A549 (cell line): ENCODE measurements at regions not wholly inside any gene's neighbourhood (a gene's known extent, or its start where the extent isn't known, plus 50 kb on each side); places are given as distances from the start of the nearest gene placed in this dataset.

Experiments
- ATAC-seq, 2 experiments: fragments of 200-7000 bp in 1 of 2; fragments of >200 bp in 1 of 2; cut with Nextera tagmentation in 1 of 2; cut with Tn5 transposase in 1 of 2; 3 replicates each; pipeline versions ENCODE4 v1.8.0 to v1.9.1; 2018 to 2020; ENCODE audit warnings: mild to moderate bottlenecking in 1 of 2, moderate library complexity in 1 of 2
- CTCF ChIA-PET: fragments of 300-600 bp; sonication (Branson Sonifier 250); formaldehyde crosslinking; extraction: SDS; loops from one replicate; lab custom pipeline; 2021; ENCODE audit warnings: antibody characterized with exemption, inconsistent platforms; lab: Yijun Ruan, JAX
- POLR2A ChIA-PET: fragments of 350-600 bp; formaldehyde crosslinking; extraction: SDS; loops from one replicate; lab custom pipeline; 2021; ENCODE audit warnings: antibody characterized with exemption, inconsistent platforms; lab: Yijun Ruan, JAX
- DNase-seq, 2 experiments: peaks; one replicate each; pipeline versions ENCODE4 v3.0.0 to v3.0.0-alpha.2; 2011 to 2016; ENCODE audit warnings: low read depth in 1 of 2, low spot score in 1 of 2
- FAIRE-seq: peaks from 2 replicates; lab custom pipeline; 2011; peaks lifted over from hg19 to GRCh38; lab: Jason Lieb, UNC
- H3K27ac ChIP-seq, 2 experiments: fragments of >200 bp; sonication (Bioruptor Twin); formaldehyde crosslinking; 3 replicates each; pipeline ENCODE4 v1.5.1; 2016 to 2017
- H3K4me1 ChIP-seq: fragments of >200 bp; sonication (Bioruptor Twin); formaldehyde crosslinking; 3 replicates; pipeline ENCODE4 v1.6.1; 2016
- H3K4me2 ChIP-seq: fragments of >200 bp; sonication (Bioruptor Twin); formaldehyde crosslinking; 3 replicates; pipeline ENCODE4 v1.6.1; 2016
- H3K4me3 ChIP-seq: fragments of >200 bp; sonication (Bioruptor Twin); formaldehyde crosslinking; 3 replicates; pipeline ENCODE4 v1.5.1; 2016
- H3K9me3 ChIP-seq: fragments of >200 bp; sonication (Bioruptor Twin); formaldehyde crosslinking; 3 replicates; pipeline ENCODE4 v1.6.1; 2016
- BHLHE40 ChIP-seq: IDR thresholded peaks from 2 replicates; pipeline ENCODE4 v1.6.1; 2012; ENCODE audit warnings: low read depth, low read length, inconsistent platforms
- CBX2 ChIP-seq: fragments of 200-600 bp; sonication (generic); IDR thresholded peaks from 2 replicates; pipeline ENCODE4 v1.6.1; 2016; ENCODE audit warnings: low read depth, mild to moderate bottlenecking, borderline replicate concordance
- CHD4 ChIP-seq: fragments of 200-600 bp; sonication (generic); IDR thresholded peaks from 2 replicates; pipeline ENCODE4 v1.6.1; 2016; ENCODE audit warnings: antibody characterized with exemption, mild to moderate bottlenecking, borderline replicate concordance
- CTCF ChIP-seq: fragments of >200 bp; sonication (Bioruptor Twin); formaldehyde crosslinking; IDR thresholded peaks from 3 replicates; pipeline ENCODE4 v1.5.1; 2016
- E2F6 ChIP-seq: IDR thresholded peaks from 2 replicates; pipeline ENCODE4 v1.6.1; 2012; ENCODE audit warnings: low read depth, borderline replicate concordance
- ELK1 ChIP-seq: fragments of 150-350 bp; IDR thresholded peaks from 2 replicates; pipeline ENCODE4 v1.6.1; 2014; ENCODE audit warnings: low read depth, mild to moderate bottlenecking, low read length
- FOSL2 ChIP-seq, 2 experiments: fragments of 450-650 bp in 1 of 2; fragments of >200 bp in 1 of 2; sonication (Bioruptor Twin) in 1 of 2; formaldehyde crosslinking; IDR thresholded peaks; 2 replicates each; pipeline versions ENCODE4 v1.5.0 to v1.6.1; 2016 to 2020; ENCODE audit warnings: mild to moderate bottlenecking in 1 of 2, moderate library complexity in 1 of 2
- FOXS1 ChIP-seq: fragments of 250-450 bp; sonication (Bioruptor Pico); IDR thresholded peaks from 2 replicates; pipeline ENCODE4 v1.5.0; 2020; ENCODE audit warnings: mild to moderate bottlenecking, moderate library complexity
- HEYL ChIP-seq: fragments of 250-450 bp; sonication (Bioruptor Pico); IDR thresholded peaks from 2 replicates; pipeline ENCODE4 v1.8.0; 2021; ENCODE audit warnings: mild to moderate bottlenecking, moderate library complexity
- HMGXB4 ChIP-seq: fragments of 250-450 bp; sonication (Bioruptor Pico); IDR thresholded peaks from 2 replicates; pipeline ENCODE4 v1.5.0; 2021; ENCODE audit warnings: mild to moderate bottlenecking, moderate library complexity, borderline replicate concordance
- HOXA7 ChIP-seq: fragments of 250-450 bp; sonication (Bioruptor Pico); IDR thresholded peaks from 2 replicates; pipeline ENCODE4 v1.5.0; 2020; ENCODE audit warnings: mild to moderate bottlenecking, moderate library complexity
- HOXB5 ChIP-seq: fragments of 250-450 bp; sonication (Bioruptor Pico); IDR thresholded peaks from 2 replicates; pipeline ENCODE4 v1.5.0; 2020; ENCODE audit warnings: mild to moderate bottlenecking, moderate library complexity
- JUNB ChIP-seq: fragments of >200 bp; sonication (Bioruptor Twin); formaldehyde crosslinking; IDR thresholded peaks from 2 replicates; pipeline ENCODE4 v1.6.1; 2016
- MAZ ChIP-seq: fragments of 150-350 bp; IDR thresholded peaks from 2 replicates; pipeline ENCODE4 v1.6.1; 2014; ENCODE audit warnings: antibody characterized with exemption, low read depth, low read length, borderline replicate concordance
- MYC ChIP-seq: IDR thresholded peaks from 2 replicates; pipeline ENCODE4 v1.6.1; 2012; ENCODE audit warnings: mild to moderate bottlenecking, inconsistent platforms, low read length, improper control_type of control experiment, borderline replicate concordance
- PBX3 ChIP-seq: IDR thresholded peaks from 2 replicates; pipeline ENCODE4 v1.6.1; 2012
- PHF8 ChIP-seq: fragments of 200-600 bp; sonication (generic); IDR thresholded peaks from 2 replicates; pipeline ENCODE4 v1.6.1; 2016; ENCODE audit warnings: low read depth, mild to moderate bottlenecking, antibody characterized with exemption, moderate library complexity, borderline replicate concordance
- POLR2A ChIP-seq: IDR thresholded peaks from 2 replicates; pipeline ENCODE4 v1.6.1; 2012; ENCODE audit warnings: mild to moderate bottlenecking, low read length
- RARB ChIP-seq: fragments of 250-450 bp; sonication (Bioruptor Pico); IDR thresholded peaks from 2 replicates; pipeline ENCODE4 v1.8.0; 2021; ENCODE audit warnings: mild to moderate bottlenecking, moderate library complexity
- SMC3 ChIP-seq: fragments of >200 bp; sonication (Bioruptor Twin); formaldehyde crosslinking; IDR thresholded peaks from 3 replicates; pipeline ENCODE4 v1.6.1; 2018; ENCODE audit warnings: inconsistent platforms
- SREBF2 ChIP-seq: fragments of 450-650 bp; IDR thresholded peaks from 2 replicates; pipeline ENCODE4 v1.6.1; 2014; ENCODE audit warnings: mild to moderate bottlenecking, moderate library complexity
- ZNF302 ChIP-seq: fragments of 250-450 bp; sonication (Bioruptor Pico); IDR thresholded peaks from 2 replicates; pipeline ENCODE4 v1.9.0; 2021; ENCODE audit warnings: inconsistent platforms, mild to moderate bottlenecking, moderate library complexity
- WGBS: methylation state at CpG from one replicate; pipeline ENCODE4 v1.1.6; 2017; ENCODE audit errors: missing lambda C conversion rate; 5-methylcytosine and 5-hydroxymethylcytosine counted together

- H3K4me2 ChIP-seq, result no peak overlapping the region
- DNase-seq (no peak), FAIRE-seq (no peak), ATAC-seq (no peak)
- WGBS, result 91% methylated on average over 3 of the region's 3 CpGs
- H3K4me1 ChIP-seq, result peaks cover 10% of the 10 kb centered on the region; the same call in 2 of the 3 replicates
- no peak overlapping the region for H3K4me3 ChIP-seq
- H3K9me3 ChIP-seq, result no peaks in the 10 kb centered on the region
- ChIA-PET POLR2A (no interaction called here), CTCF (no interaction called here)
- no peak overlapping the region for H3K27ac ChIP-seq
- TF ChIP-seq ZNF302 (CRISPR knock-in tag) (no peak), CTCF (no peak), JUNB (no peak), SREBF2 (no peak), BHLHE40 (no peak), FOXS1 (no peak), HOXA7 (CRISPR knock-in tag) (no peak), HMGXB4 (CRISPR knock-in tag) (no peak)
These were observed 946.6 kb upstream of the ARRDC3 start for GRCh38 chr5:92329759-92330158.

- ATAC-seq (no peak), FAIRE-seq (no peak), DNase-seq (no peak)
- ChIA-PET POLR2A (no interaction called here), CTCF (interaction anchor here (0.8 kb wide), 1 partner anchor 35 kb away, joined by 3 read pairs; no protein-coding TSS in a partner anchor)
- 82% methylated on average over 4 of the region's 4 CpGs for WGBS
- TF ChIP-seq MYC (no peak), MAZ (no peak), SMC3 (no peak), PHF8 (no peak), CHD4 (no peak), ZNF302 (CRISPR knock-in tag) (no peak), FOSL2 (IDR thresholded peaks at IDR 0.05) (no peak), FOSL2 (CRISPR knock-in tag; IDR thresholded peaks at IDR 0.05) (no peak), PBX3 (no peak), POLR2A (no peak), HEYL (CRISPR knock-in tag) (no peak), HMGXB4 (CRISPR knock-in tag) (no peak), CBX2 (no peak), ELK1 (no peak), CTCF (no peak), HOXB5 (CRISPR knock-in tag) (no peak), E2F6 (no peak), RARB (CRISPR knock-in tag) (no peak)
- Histone ChIP-seq H3K4me2 (no peak overlapping the region), H3K9me3 (no peaks in the 10 kb centered on the region), H3K27ac (no peak overlapping the region), H3K4me3 (no peak overlapping the region), H3K4me1 (peaks cover 10% of the 10 kb centered on the region; the same call in 2 of the 3 replicates)
These were observed 945.6 kb upstream of the ARRDC3 start for GRCh38 chr5:92328584-92329259.
